KMS-11 (cell line): ENCODE measurements at regions not wholly inside any gene's neighbourhood (a gene's known extent, or its start where the extent isn't known, plus 50 kb on each side); places are given as distances from the start of the nearest gene placed in this dataset.

ENCODE experiments used
- H2AFZ ChIP-seq: fragments of 200-600 bp; sonication (generic); 2 replicates; pipeline ENCODE4 v1.6.1; 2016; ENCODE audit warnings: antibody characterized with exemption, mixed run types, low read depth
- H3K27ac ChIP-seq: fragments of 200-600 bp; sonication (generic); 2 replicates; pipeline ENCODE4 v1.6.1; 2016; ENCODE audit warnings: mild to moderate bottlenecking, mixed run types
- H3K27me3 ChIP-seq: fragments of 200-600 bp; sonication (generic); 2 replicates; pipeline ENCODE4 v1.6.1; 2017; ENCODE audit warnings: mild to moderate bottlenecking, low read depth, mixed run types, moderate library complexity; ENCODE audit not compliant: insufficient read depth
- H3K36me3 ChIP-seq: fragments of 200-600 bp; sonication (generic); 2 replicates; pipeline ENCODE4 v1.6.1; 2017; ENCODE audit warnings: mild to moderate bottlenecking, mixed run types; ENCODE audit not compliant: insufficient read depth
- H3K4me1 ChIP-seq: fragments of 200-600 bp; sonication (generic); 2 replicates; pipeline ENCODE4 v1.6.1; 2016; ENCODE audit warnings: mild to moderate bottlenecking, low read depth, mixed run types; ENCODE audit not compliant: poor library complexity, severe bottlenecking
- H3K4me2 ChIP-seq: fragments of 200-600 bp; sonication (generic); 2 replicates; pipeline ENCODE4 v1.7.0; 2016; ENCODE audit warnings: mild to moderate bottlenecking, mixed run types
- H3K4me3 ChIP-seq: fragments of 200-600 bp; sonication (generic); IDR thresholded peaks from 2 replicates; pipeline ENCODE4 v1.6.1; 2017; ENCODE audit warnings: low read depth, low read length, mixed read lengths; ENCODE audit not compliant: insufficient read depth
- H3K79me2 ChIP-seq: fragments of 200-600 bp; sonication (generic); 2 replicates; pipeline ENCODE4 v1.6.1; 2016; ENCODE audit warnings: low read depth, mixed run types; ENCODE audit not compliant: insufficient read depth
- H3K9ac ChIP-seq: fragments of 200-600 bp; sonication (generic); 2 replicates; pipeline ENCODE4 v1.6.1; 2016; ENCODE audit warnings: mild to moderate bottlenecking, mixed run types
- H4K20me1 ChIP-seq: fragments of 200-600 bp; sonication (generic); 2 replicates; pipeline ENCODE4 v1.6.1; 2016; ENCODE audit warnings: mild to moderate bottlenecking, mixed run types; ENCODE audit not compliant: insufficient read depth
- TF ChIP-seq, protein P1 (sequence below): fragments of 200-600 bp; sonication (generic); conservative IDR thresholded peaks from 2 replicates; pipeline ENCODE4 v1.6.1; 2017; ENCODE audit warnings: low read depth, mild to moderate bottlenecking, antibody characterized with exemption, low read length, moderate library complexity, mixed read lengths

DNA sequence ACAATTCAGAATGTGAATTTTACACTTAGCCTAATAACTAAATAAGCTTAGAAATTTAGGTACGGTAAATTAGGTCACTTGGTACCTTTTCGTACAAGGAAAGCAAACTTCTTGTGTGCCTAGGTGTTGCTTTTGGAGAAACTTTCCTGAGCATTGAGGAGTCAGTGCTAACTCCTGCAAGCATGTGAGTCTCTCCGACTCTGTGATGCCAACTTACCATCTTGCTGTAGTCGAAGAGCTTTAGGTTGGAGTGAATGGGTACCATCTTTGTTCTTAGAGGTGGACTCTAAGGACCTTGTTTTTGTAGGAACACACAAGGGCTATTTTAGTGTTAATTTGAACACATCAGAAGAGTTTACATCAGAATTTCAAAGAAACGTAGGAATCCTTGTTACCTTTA, 688.9 kb downstream of the USP25 start:
- no peaks in the 10 kb centered on the region for H3K36me3 ChIP-seq
- no peaks in the 10 kb centered on the region for H3K27me3 ChIP-seq
- TF ChIP-seq, protein P1, sequence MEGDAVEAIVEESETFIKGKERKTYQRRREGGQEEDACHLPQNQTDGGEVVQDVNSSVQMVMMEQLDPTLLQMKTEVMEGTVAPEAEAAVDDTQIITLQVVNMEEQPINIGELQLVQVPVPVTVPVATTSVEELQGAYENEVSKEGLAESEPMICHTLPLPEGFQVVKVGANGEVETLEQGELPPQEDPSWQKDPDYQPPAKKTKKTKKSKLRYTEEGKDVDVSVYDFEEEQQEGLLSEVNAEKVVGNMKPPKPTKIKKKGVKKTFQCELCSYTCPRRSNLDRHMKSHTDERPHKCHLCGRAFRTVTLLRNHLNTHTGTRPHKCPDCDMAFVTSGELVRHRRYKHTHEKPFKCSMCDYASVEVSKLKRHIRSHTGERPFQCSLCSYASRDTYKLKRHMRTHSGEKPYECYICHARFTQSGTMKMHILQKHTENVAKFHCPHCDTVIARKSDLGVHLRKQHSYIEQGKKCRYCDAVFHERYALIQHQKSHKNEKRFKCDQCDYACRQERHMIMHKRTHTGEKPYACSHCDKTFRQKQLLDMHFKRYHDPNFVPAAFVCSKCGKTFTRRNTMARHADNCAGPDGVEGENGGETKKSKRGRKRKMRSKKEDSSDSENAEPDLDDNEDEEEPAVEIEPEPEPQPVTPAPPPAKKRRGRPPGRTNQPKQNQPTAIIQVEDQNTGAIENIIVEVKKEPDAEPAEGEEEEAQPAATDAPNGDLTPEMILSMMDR, result no peak
- H3K4me2 ChIP-seq, result no peak overlapping the region
- H3K4me3 ChIP-seq, result no peak overlapping the region
- no peaks in the 10 kb centered on the region for H3K79me2 ChIP-seq
- peaks cover 3% of the 10 kb centered on the region for H3K4me1 ChIP-seq
- no peak overlapping the region for H2AFZ ChIP-seq
- H3K9ac ChIP-seq, result no peak overlapping the region
- no peak overlapping the region for H3K27ac ChIP-seq
- no peaks in the 10 kb centered on the region for H4K20me1 ChIP-seq

DNA sequence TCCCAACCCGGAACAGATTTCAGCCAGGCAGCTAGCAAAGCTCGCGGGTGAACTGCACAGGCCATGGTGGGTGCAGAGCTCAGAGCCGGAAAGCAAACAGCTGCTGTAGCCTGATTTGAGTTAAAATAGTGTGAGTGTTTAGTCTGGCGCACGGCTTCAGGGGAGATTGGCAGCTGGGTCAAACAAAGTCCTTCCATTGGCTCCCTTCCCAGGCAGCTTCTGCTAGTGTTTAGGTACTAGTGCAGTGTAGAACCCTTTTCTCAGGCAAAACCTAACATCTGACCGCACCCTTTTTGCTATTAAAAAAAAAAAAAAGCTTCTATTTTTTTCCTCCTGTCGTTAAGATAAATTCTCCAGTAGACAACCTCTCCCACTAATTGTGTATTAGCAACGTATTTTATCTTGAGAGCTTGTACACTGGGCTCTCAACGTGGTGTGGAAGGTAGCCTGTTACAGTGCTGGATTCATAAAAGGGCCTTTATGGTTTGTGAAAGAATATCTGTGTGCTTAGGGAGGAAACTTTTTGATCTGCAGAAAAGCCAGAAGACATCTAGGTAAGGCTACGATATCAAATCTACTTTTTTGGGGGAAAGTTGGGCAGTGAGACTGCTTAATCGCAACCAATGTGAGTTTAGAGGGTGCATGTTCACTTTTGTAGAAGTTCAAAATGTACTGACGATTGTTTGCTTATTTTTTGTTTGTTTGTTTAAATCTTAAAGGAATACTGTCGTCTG, 689.6 kb downstream of the USP25 start:
- no peak overlapping the region for H3K9ac ChIP-seq
- H2AFZ ChIP-seq, result no peak overlapping the region
- TF ChIP-seq, protein P1, result no peak
- no peaks in the 10 kb centered on the region for H3K79me2 ChIP-seq
- H3K4me1 ChIP-seq, result peaks cover 3% of the 10 kb centered on the region
- no peak overlapping the region for H3K4me3 ChIP-seq
- no peaks in the 10 kb centered on the region for H3K36me3 ChIP-seq
- no peaks in the 10 kb centered on the region for H3K27me3 ChIP-seq
- H4K20me1 ChIP-seq, result no peaks in the 10 kb centered on the region
- no peak overlapping the region for H3K27ac ChIP-seq
- H3K4me2 ChIP-seq, result no peak overlapping the region

DNA sequence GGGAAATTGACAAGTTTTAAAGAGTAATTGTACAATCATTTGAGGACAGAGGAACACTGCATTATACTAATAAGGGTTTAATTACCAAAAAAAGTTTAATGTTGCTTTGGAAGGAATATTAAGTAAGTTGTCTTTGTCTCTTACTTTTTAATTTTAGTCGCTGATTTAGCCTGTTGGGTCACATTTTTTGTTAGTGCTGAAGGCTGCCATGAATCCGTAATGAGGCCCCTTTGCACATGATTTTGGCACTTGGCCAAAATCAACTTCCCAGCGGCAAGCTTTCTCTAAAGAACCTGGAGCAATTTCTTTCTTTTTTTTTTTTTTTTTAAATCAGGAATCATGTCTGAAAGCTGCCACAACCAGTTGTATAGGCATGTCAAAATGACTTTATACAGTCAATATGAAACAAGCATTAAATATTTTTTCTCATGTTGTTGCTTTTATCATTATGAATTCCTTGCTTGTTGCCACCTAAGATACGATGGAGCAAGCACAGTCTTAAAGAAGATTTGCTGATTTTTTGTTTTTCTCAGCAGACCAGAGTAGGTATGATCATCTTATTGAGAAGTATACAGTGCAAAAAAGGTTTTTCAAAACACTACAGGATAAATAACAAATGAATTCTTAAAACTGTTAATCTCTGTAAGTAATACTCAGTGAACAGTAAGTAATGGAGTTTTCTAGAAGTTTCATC, 690.4 kb downstream of the USP25 start:
- Histone ChIP-seq H2AFZ (no peak overlapping the region), H3K79me2 (no peaks in the 10 kb centered on the region), H3K4me1 (no peaks in the 10 kb centered on the region), H3K4me3 (no peak overlapping the region), H3K27me3 (no peaks in the 10 kb centered on the region), H3K27ac (no peak overlapping the region), H3K4me2 (no peak overlapping the region), H4K20me1 (no peaks in the 10 kb centered on the region), H3K36me3 (no peaks in the 10 kb centered on the region), H3K9ac (no peak overlapping the region)
- TF ChIP-seq, protein P1, result no peak

DNA sequence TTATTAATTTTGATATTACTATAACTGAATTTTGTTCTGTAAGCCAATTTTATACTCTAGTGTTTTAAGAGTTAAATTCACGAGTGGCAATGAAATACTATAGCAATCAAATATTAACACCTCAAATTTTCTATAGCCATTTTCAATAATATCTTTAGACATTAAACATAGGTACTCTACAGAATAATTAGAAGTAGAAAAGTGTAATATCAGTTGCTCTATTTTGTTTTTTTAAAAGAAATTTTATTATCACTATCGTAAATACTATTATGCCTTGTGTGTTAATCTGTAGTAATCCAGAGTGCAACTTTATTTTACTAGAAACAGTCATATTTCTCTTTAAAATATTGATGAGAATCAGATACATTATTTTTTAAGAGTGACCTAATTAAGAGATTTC, 691.2 kb downstream of the USP25 start:
- Histone ChIP-seq H2AFZ (no peak overlapping the region), H3K4me2 (no peak overlapping the region), H3K4me1 (peaks cover 5% of the 10 kb centered on the region), H3K36me3 (no peaks in the 10 kb centered on the region), H3K79me2 (no peaks in the 10 kb centered on the region), H3K9ac (no peak overlapping the region), H3K27ac (no peak overlapping the region), H4K20me1 (no peaks in the 10 kb centered on the region), H3K4me3 (no peak overlapping the region), H3K27me3 (no peaks in the 10 kb centered on the region)
- TF ChIP-seq, protein P1, result no peak
